MG63 (cell line): ENCODE measurements at regions not wholly inside any gene's neighbourhood (a gene's known extent, or its start where the extent isn't known, plus 50 kb on each side); places are given as distances from the start of the nearest gene placed in this dataset.
"Not testable (repeated sequence)": the region's sequence is repeated elsewhere in the genome, so short reads cannot be mapped to it uniquely, and the experiment has no call there.

ENCODE experiments used
- DNase-seq: peaks from one replicate; pipeline ENCODE4 v3.0.0-alpha.2; 2020
- H3K27me3 ChIP-seq: fragments of 250-450 bp; sonication (Bioruptor Pico); 2 replicates; pipeline ENCODE4 v1.5.1; 2020; ENCODE audit warnings: mild to moderate bottlenecking, moderate library complexity
- H3K36me3 ChIP-seq: fragments of 250-450 bp; sonication (Bioruptor Pico); 2 replicates; pipeline ENCODE4 v1.5.1; 2020; ENCODE audit warnings: mild to moderate bottlenecking, moderate library complexity
- H3K4me3 ChIP-seq: fragments of 250-450 bp; sonication (Bioruptor Pico); 2 replicates; pipeline ENCODE4 v1.5.1; 2020; ENCODE audit warnings: mild to moderate bottlenecking, moderate library complexity
- H3K9me3 ChIP-seq: fragments of 250-450 bp; sonication (Bioruptor Pico); 2 replicates; pipeline ENCODE4 v1.5.1; 2020; ENCODE audit warnings: mild to moderate bottlenecking, moderate library complexity

DNA sequence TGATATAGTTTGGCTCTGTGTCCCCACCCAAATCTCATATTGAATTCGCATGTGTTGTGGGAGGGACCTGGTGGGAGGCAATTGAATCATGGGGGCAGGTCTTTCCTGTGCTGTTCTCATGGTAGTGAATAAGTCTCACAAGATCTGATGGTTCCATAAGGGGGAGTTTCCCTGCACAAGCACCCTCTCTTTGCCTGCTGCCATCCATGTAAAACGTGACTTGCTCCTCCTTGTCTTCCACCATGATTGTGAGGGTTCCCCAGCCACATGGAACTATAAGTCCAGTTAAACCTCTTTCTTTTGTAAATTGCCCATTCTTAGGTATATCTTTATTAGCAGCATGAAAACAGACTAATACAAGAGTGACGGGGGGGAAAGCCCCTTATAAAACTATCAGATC, 65.4 kb upstream of the FBXO33 start:
- not testable (repeated sequence) for DNase-seq, H3K36me3 ChIP-seq, H3K9me3 ChIP-seq, H3K4me3 ChIP-seq, H3K27me3 ChIP-seq

DNA sequence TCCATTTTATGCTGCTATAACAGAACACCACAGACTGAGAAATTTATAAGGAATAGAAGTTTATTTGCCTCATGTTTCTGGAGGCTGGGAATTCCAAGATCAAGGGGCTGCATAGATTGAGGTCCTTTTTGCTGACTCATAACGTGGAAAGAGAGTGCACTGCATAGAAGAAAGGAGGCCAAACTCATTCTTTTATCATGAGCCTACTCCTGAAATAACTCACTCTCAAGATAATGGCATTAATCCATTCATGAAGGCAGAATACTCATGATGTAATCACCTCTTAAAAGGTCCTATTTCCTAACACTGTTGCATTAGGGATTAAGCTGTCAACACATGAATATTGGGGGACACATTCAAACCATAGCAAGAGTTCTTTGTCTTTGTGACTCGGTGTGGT, 60.0 kb upstream of the FBXO33 start:
- Histone ChIP-seq H3K27me3 (no peaks in the 10 kb centered on the region; the same call in 1 of the 2 replicates), H3K9me3 (no peaks in the 10 kb centered on the region), H3K36me3 (no peaks in the 10 kb centered on the region), H3K4me3 (no peak overlapping the region)
- DNase-seq = no peak

DNA sequence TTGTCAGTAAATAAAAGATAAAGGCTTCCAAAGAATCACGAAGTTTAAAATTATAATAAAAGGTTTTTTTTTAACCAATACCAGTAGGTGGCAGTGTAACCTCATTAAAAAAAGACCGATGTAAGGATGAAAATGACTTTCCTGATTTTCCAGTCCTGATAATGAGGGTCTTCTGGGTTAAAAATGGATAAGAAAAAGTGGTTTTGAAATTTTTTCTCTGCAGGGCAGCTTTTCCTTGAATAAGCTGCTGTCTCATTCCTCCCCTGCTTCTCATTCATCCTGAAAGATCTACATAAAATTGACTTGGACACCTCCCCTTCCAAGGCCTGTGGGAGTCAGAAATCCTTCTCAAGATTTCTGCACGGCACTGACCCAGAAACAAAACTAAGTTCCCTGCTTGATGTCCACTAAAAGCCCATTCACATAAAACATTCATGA, 58.9 kb upstream of the FBXO33 start:
- no peaks in the 10 kb centered on the region for H3K36me3 ChIP-seq
- no peak overlapping the region for H3K4me3 ChIP-seq
- no peaks in the 10 kb centered on the region for H3K9me3 ChIP-seq
- no peak for DNase-seq
- H3K27me3 ChIP-seq = no peaks in the 10 kb centered on the region; the same call in 1 of the 2 replicates

DNA sequence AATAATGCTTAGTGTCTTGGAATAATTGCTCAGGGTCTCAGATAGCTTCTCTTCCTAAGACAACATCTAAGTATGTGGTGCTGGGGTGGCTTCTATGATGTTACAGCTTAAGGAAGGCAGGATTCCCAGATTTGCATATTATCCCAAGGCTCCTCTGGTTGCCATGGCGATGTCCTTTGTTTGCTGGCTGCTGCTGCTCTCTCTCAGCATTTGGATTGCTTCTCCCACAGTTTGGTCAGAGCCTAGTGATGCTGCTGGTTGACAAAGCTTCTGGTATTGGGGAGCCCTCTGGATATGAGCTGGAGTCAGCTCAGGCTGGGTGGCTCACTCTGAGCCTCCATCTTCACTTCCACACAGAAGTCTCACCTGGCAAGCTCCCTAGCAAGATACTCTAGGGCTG, 56.4 kb upstream of the FBXO33 start:
- Histone ChIP-seq H3K36me3 (no peaks in the 10 kb centered on the region), H3K27me3 (no peaks in the 10 kb centered on the region; the same call in 1 of the 2 replicates), H3K9me3 (no peaks in the 10 kb centered on the region), H3K4me3 (no peak overlapping the region)
- no peak for DNase-seq

DNA sequence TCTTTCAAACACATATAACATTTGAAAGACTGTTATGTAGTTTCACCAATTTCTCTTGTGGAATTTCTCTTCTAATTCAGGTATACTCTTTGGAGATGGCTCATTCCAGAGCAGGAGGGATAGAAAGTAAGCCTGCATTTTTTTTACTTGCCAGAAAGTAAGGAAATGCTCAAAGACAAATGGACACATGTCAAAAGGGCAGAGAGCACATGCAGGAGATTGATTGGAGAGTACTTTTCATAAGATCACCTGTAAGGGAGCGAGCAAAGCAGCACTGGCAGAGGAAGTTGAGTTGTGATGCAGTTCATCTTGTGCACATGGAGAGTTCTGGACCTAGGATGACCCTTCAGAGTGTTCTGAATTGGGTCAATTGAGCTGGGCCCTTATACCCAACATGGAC, 51.4 kb upstream of the FBXO33 start:
- Histone ChIP-seq H3K4me3 (no peak overlapping the region), H3K27me3 (no peaks in the 10 kb centered on the region), H3K9me3 (no peaks in the 10 kb centered on the region), H3K36me3 (no peaks in the 10 kb centered on the region)
- no peak for DNase-seq
